Right lobe of liver (tissue), 4 donors: ENCODE measurements at regions not wholly inside any gene's neighbourhood (a gene's known extent, or its start where the extent isn't known, plus 50 kb on each side); places are given as distances from the start of the nearest gene placed in this dataset.

Experiments used
- CTCF ChIP-seq, 4 donors: fragments of 200-600 bp in 3 of 4; fragments of 450-650 bp in 1 of 4; IDR thresholded peaks; one replicate each; pipeline versions ENCODE4 v1.5.1 to v1.8.0; 2016 to 2022; ENCODE audit warnings: antibody characterized with exemption in 4 of 4, mild to moderate bottlenecking in 2 of 4
- POLR2A ChIP-seq: fragments of 450-650 bp; IDR thresholded peaks from one replicate; pipeline ENCODE4 v1.6.1; 2017; ENCODE audit warnings: antibody characterized with exemption, mild to moderate bottlenecking
- donor health status: DM: no; HTN: no; CAD: no.
- donor health status: DM: no; HTN: no; CAD: no.
- donor health status: DM: no; HTN: yes; CAD: no.

DNA sequence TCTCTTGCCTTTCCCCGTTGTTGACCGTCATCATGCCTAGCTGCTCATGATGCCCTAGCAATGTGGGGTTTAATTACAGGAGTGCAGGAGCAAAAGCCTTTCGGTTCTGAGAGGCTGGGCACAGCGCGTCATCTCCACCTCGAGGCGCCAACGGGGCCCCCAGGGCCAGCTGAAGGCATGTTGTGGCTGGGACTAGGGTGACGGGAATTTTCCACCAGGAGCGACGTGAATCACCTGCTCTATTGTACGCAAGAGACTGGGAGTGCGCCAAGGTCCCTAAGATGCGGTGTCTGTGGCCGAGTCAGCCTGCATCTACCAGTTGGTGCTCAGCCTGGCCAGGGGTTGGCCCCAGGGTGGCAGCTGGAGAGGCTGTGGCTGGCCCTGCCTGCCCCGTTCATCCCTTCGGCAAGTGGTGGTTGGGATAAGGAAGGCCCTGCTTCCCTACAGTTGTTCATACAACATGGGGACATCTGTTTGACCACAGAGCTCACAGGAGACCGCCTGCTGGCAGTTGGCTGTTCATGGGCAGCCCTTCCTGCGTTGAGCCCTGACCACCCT is 1175.6 kb downstream of the BRD1 start:
- TF ChIP-seq CTCF (IDR thresholded peaks at IDR 0.05) (no peak), POLR2A (no peak)
